Thyroid gland (tissue), 4 donors: ENCODE measurements at regions not wholly inside any gene's neighbourhood (a gene's known extent, or its start where the extent isn't known, plus 50 kb on each side); places are given as distances from the start of the nearest gene placed in this dataset.

Experiments
- DNase-seq, 2 donors: peaks; one replicate each; pipeline ENCODE4 v3.0.0-alpha.2; 2019
- H3K27ac ChIP-seq, 3 donors: fragments of 200-600 bp; sonication (generic); 1 replicate in 2 of 3; 2 replicates in 1 of 3; pipeline ENCODE4 v1.5.1; 2016 to 2019; ENCODE audit warnings: mild to moderate bottlenecking in 1 of 3, moderate library complexity in 1 of 3
- H3K27me3 ChIP-seq: fragments of 200-600 bp; sonication (generic); one replicate; pipeline ENCODE4 v1.5.1; 2019
- H3K36me3 ChIP-seq, 2 donors: fragments of 200-600 bp; sonication (generic); one replicate each; pipeline ENCODE4 v1.5.1; 2016 to 2019
- H3K4me1 ChIP-seq, 2 donors: fragments of 200-600 bp; sonication (generic); one replicate each; pipeline ENCODE4 v1.5.1; 2017 to 2019
- H3K4me3 ChIP-seq, 3 donors: fragments of 200-600 bp; sonication (generic); replicated peaks in 1 of 3; 1 replicate in 2 of 3; 2 replicates in 1 of 3; pipeline ENCODE4 v1.5.1; 2016; ENCODE audit warnings: mild to moderate bottlenecking in 1 of 3
- H3K9me3 ChIP-seq: fragments of 200-600 bp; sonication (generic); one replicate; pipeline ENCODE4 v1.5.1; 2017
- CTCF ChIP-seq, 6 experiments: fragments of 200-600 bp in 3 of 6; fragments of 450-650 bp in 3 of 6; sonication (generic) in 3 of 6; IDR thresholded peaks; one replicate each; pipeline ENCODE4 v1.5.1; 2016 to 2019; ENCODE audit warnings: antibody characterized with exemption in 6 of 6, mild to moderate bottlenecking in 2 of 6, inconsistent platforms in 1 of 6, moderate library complexity in 1 of 6
- POLR2A ChIP-seq, 2 donors: fragments of 450-650 bp; IDR thresholded peaks; one replicate each; pipeline ENCODE4 v1.6.1; 2017; ENCODE audit warnings: antibody characterized with exemption in 2 of 2, mild to moderate bottlenecking in 2 of 2, moderate library complexity in 1 of 2
- WGBS, 2 donors: methylation state at CpG; one replicate each; pipeline ENCODE4 v1.1.5; 2017; 5-methylcytosine and 5-hydroxymethylcytosine counted together
- intact Hi-C: fragments of 100-400 bp; cut with DNase I; formaldehyde crosslinking; loops from one replicate; pipeline ENCODE4 v1.15.1; 2023

- no peak for DNase-seq
- WGBS, 2 donors, result 75 to 92% methylated on average over 2 of the region's 2 CpGs
- Histone ChIP-seq H3K27me3 (no peaks in the 10 kb centered on the region), H3K4me1 (peaks cover 0 to 9% of the 10 kb centered on the region in 2 donors), H3K27ac (no peak overlapping the region), H3K36me3 (no peaks in the 10 kb centered on the region), H3K4me3 (no peak overlapping the region), H3K9me3 (no peaks in the 10 kb centered on the region)
- TF ChIP-seq CTCF (IDR thresholded peaks at IDR 0.05) (no peak), POLR2A (IDR thresholded peaks at IDR 0.05) (no peak)
- intact Hi-C loops, result no loop called here
Measured at GRCh38 chr6:113141901-113142300, 715.2 kb upstream of the MARCKS start.

- intact Hi-C loops, result no loop called here
- no peaks in the 10 kb centered on the region for H3K36me3 ChIP-seq
- H3K27ac ChIP-seq, result no peak overlapping the region
- no peak for TF ChIP-seq CTCF (IDR thresholded peaks at IDR 0.05)
- TF ChIP-seq POLR2A (IDR thresholded peaks at IDR 0.05), result no peak
- H3K4me1 ChIP-seq, result peaks cover 0 to 1% of the 10 kb centered on the region in 2 donors
- H3K9me3 ChIP-seq, result no peaks in the 10 kb centered on the region
- no peak for DNase-seq
- H3K4me3 ChIP-seq, result no peak overlapping the region
- no peaks in the 10 kb centered on the region for H3K27me3 ChIP-seq
- WGBS, 2 donors, result 91 to 96% methylated on average over 5 of the region's 5 CpGs
Measured at GRCh38 chr6:113142671-113143174, 714.4 kb upstream of the MARCKS start.

GRCh38 chr6:113143206-113143605 lies 713.9 kb upstream of the MARCKS start:
- TF ChIP-seq CTCF (IDR thresholded peaks at IDR 0.05), result no peak
- TF ChIP-seq POLR2A (IDR thresholded peaks at IDR 0.05), result no peak

GRCh38 chr6:113144117-113144516 lies 713.0 kb upstream of the MARCKS start:
- WGBS, 2 donors, result 90 to 92% methylated on average over 3 of the region's 3 CpGs
- no peaks in the 10 kb centered on the region for H3K9me3 ChIP-seq
- no peaks in the 10 kb centered on the region for H3K4me1 ChIP-seq
- H3K36me3 ChIP-seq, result no peaks in the 10 kb centered on the region
- no peak overlapping the region for H3K4me3 ChIP-seq
- H3K27ac ChIP-seq, result no peak overlapping the region
- no peak for TF ChIP-seq POLR2A (IDR thresholded peaks at IDR 0.05)
- TF ChIP-seq CTCF (IDR thresholded peaks at IDR 0.05), result no peak
- intact Hi-C loops, result no loop called here
- no peak for DNase-seq
- H3K27me3 ChIP-seq, result no peaks in the 10 kb centered on the region

More at GRCh38 chr6:113143206-113143605, 713.9 kb upstream of the MARCKS start:
- H3K36me3 ChIP-seq, result no peaks in the 10 kb centered on the region
- H3K27ac ChIP-seq, result no peak overlapping the region
- H3K4me1 ChIP-seq, result no peaks in the 10 kb centered on the region
- no peaks in the 10 kb centered on the region for H3K9me3 ChIP-seq
- DNase-seq, result no peak
- 95 to 97% methylated on average over 3 of the region's 3 CpGs for WGBS, 2 donors
- no peak overlapping the region for H3K4me3 ChIP-seq
- no peaks in the 10 kb centered on the region for H3K27me3 ChIP-seq
- intact Hi-C loops, result no loop called here

- no peak for DNase-seq
- Histone ChIP-seq H3K9me3 (no peaks in the 10 kb centered on the region), H3K27me3 (no peaks in the 10 kb centered on the region), H3K4me1 (no peaks in the 10 kb centered on the region), H3K4me3 (no peak overlapping the region), H3K27ac (no peak overlapping the region), H3K36me3 (no peaks in the 10 kb centered on the region)
- TF ChIP-seq CTCF (IDR thresholded peaks at IDR 0.05) (no peak), POLR2A (IDR thresholded peaks at IDR 0.05) (no peak)
- WGBS, 2 donors, result 45 to 57% methylated on average over 1 of the region's 1 CpG
- intact Hi-C loops, result no loop called here
Measured at GRCh38 chr6:113146878-113147277, 710.3 kb upstream of the MARCKS start.
